ENCODE measurements at regions not wholly inside any gene's neighbourhood (a gene's known extent, or its start where the extent isn't known, plus 50 kb on each side); places are given as distances from the start of the nearest gene placed in this dataset.

DNA sequence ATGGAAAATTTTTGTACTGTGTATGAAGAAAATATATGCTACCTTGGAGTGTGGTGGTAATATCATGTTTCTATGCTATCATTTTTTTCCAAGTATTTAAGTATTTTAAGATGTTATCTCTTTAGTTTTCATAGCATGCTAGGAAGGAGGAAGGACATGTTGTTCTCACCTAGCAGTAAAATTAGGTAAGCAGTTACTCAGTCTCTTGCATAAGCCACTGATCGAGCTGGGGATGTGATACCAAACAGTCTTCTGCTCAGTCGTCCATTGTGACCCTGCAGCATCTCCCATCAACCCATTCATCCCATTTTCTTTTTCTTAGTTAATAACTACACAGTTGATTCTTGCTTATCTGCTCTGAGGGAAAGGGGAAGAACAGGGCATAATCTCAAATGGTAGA is 130.6 kb downstream of the KLF5 start:
- no peak for TF ChIP-seq POLR2AphosphoS5 (IDR thresholded peaks at IDR 0.05; ENCODE audit: borderline replicate concordance, low read depth, low read length)
- TF ChIP-seq EZH2 (IDR thresholded peaks at IDR 0.05) = no peak
- TF ChIP-seq FOXP2 (optimal IDR thresholded peaks at IDR 0.05; ENCODE audit: control extremely low read depth, extremely low read length, insufficient read depth) = no peak

Measured in SK-N-MC (cell line).